ENCODE measurements at regions not wholly inside any gene's neighbourhood (a gene's known extent, or its start where the extent isn't known, plus 50 kb on each side); places are given as distances from the start of the nearest gene placed in this dataset.

- POLR2A ChIA-PET, result no interaction called here
- Mint-ChIP-seq H3K4me3 (no peak overlapping the region), H3K27me3 (ENCODE audit: low read depth) (no peaks in the 10 kb centered on the region), H3K36me3 (peaks cover 13% of the 10 kb centered on the region), H3K27ac (no peak overlapping the region), H3K4me1 (peaks cover 15% of the 10 kb centered on the region; the same call in 1 of the 2 replicates), H3K9me3 (peaks cover 17% of the 10 kb centered on the region)
- TF ChIP-seq EMX1 (CRISPR knock-in tag; IDR thresholded peaks at IDR 0.05) (no peak), CBFB (CRISPR knock-in tag; IDR thresholded peaks at IDR 0.05; ENCODE audit: low read depth) (no peak), FOXP4 (CRISPR knock-in tag; IDR thresholded peaks at IDR 0.05) (no peak), ETV6 (CRISPR knock-in tag; IDR thresholded peaks at IDR 0.05) (no peak), NFE2L1 (CRISPR knock-in tag; IDR thresholded peaks at IDR 0.05) (no peak), NR1H2 (CRISPR knock-in tag; IDR thresholded peaks at IDR 0.05) (no peak)
- no peak for ATAC-seq
- DNase-seq (ENCODE audit: low spot score), result no peak
- CTCF ChIA-PET, result no interaction called here
Measured at GRCh38 chr5:98714710-98715288, 58.7 kb upstream of the RGMB start.

- ChIA-PET CTCF (interaction anchor here (2.2 to 2.4 kb wide), 2 partner anchors 13 to 47 kb away, joined by 7 to 11 read pairs; no protein-coding TSS in a partner anchor), POLR2A (no interaction called here)
- TF ChIP-seq CDX4 (CRISPR knock-in tag; IDR thresholded peaks at IDR 0.05; ENCODE audit: borderline replicate concordance) (no peak), NFYB (CRISPR knock-in tag; conservative IDR thresholded peaks at IDR 0.05; ENCODE audit: low read depth) (no peak), USF1 (CRISPR knock-in tag; IDR thresholded peaks at IDR 0.05) (no peak)
- Mint-ChIP-seq H3K27me3 (ENCODE audit: low read depth) (no peaks in the 10 kb centered on the region), H3K4me1 (peaks cover 3% of the 10 kb centered on the region; the same call in 1 of the 2 replicates), H3K36me3 (peaks cover 16% of the 10 kb centered on the region), H3K27ac (no peak overlapping the region), H3K4me3 (no peak overlapping the region), H3K9me3 (peaks cover 17% of the 10 kb centered on the region)
- ATAC-seq, result no peak
- DNase-seq (ENCODE audit: low spot score), result no peak
Measured at GRCh38 chr5:98721231-98721928, 52.1 kb upstream of the RGMB start.

GRCh38 chr5:98722188-98722587 is 51.3 kb upstream of the RGMB start:
- no peak overlapping the region for H3K4me3 Mint-ChIP-seq
- no peaks in the 10 kb centered on the region for H3K27me3 Mint-ChIP-seq (ENCODE audit: low read depth)
- H3K36me3 Mint-ChIP-seq, result peaks cover 16% of the 10 kb centered on the region
- no peak for TF ChIP-seq ZNF425 (CRISPR knock-in tag; conservative IDR thresholded peaks at IDR 0.05)
- no peak for TF ChIP-seq TEAD1 (CRISPR knock-in tag; IDR thresholded peaks at IDR 0.05)
- no peak for TF ChIP-seq IRF1 (CRISPR knock-in tag; IDR thresholded peaks at IDR 0.05)
- TF ChIP-seq MYBL2 (CRISPR knock-in tag; IDR thresholded peaks at IDR 0.05), result no peak
- no peak for TF ChIP-seq HMGXB4 (CRISPR knock-in tag; IDR thresholded peaks at IDR 0.05)
- no peak for TF ChIP-seq ZNF219 (CRISPR knock-in tag; IDR thresholded peaks at IDR 0.05; ENCODE audit: borderline replicate concordance)
- no peak for TF ChIP-seq ZMAT4 (CRISPR knock-in tag; IDR thresholded peaks at IDR 0.05)
- TF ChIP-seq NFATC4 (CRISPR knock-in tag; IDR thresholded peaks at IDR 0.05), result no peak
- no peak for TF ChIP-seq STAT6 (CRISPR knock-in tag; conservative IDR thresholded peaks at IDR 0.05; ENCODE audit: low read depth)
- no peak for TF ChIP-seq ETV6 (CRISPR knock-in tag; IDR thresholded peaks at IDR 0.05)
- POLR2A ChIA-PET, result no interaction called here
- CTCF ChIA-PET, result interaction anchor here (2.2 to 2.4 kb wide), 2 partner anchors 12 to 46 kb away, joined by 7 to 11 read pairs; no protein-coding TSS in a partner anchor
- no peak overlapping the region for H3K27ac Mint-ChIP-seq
- ATAC-seq (no peak), DNase-seq (ENCODE audit: low spot score) (no peak)
- H3K9me3 Mint-ChIP-seq, result peaks cover 17% of the 10 kb centered on the region
- H3K4me1 Mint-ChIP-seq, result no peaks in the 10 kb centered on the region

Measured in WTC11 (cell line).